Gastrocnemius medialis (tissue), 4 donors: ENCODE measurements at regions not wholly inside any gene's neighbourhood (a gene's known extent, or its start where the extent isn't known, plus 50 kb on each side); places are given as distances from the start of the nearest gene placed in this dataset.

ENCODE experiments used
- ATAC-seq, 2 donors: fragments of 150-250 bp; one replicate each; pipeline ENCODE4 v1.9.1; 2016
- DNase-seq, 2 donors: peaks; one replicate each; pipeline ENCODE4 v3.0.0-alpha.2; 2019
- H3K27ac ChIP-seq, 4 donors: fragments of 200-600 bp; sonication (generic); 1 replicate in 1 of 4; 2 replicates in 3 of 4; pipeline ENCODE4 v1.5.1; 2016 to 2018; ENCODE audit warnings: mild to moderate bottlenecking in 2 of 4, moderate library complexity in 1 of 4
- H3K27me3 ChIP-seq, 3 donors: fragments of 200-600 bp; sonication (generic) in 2 of 3; 1 replicate in 1 of 3; 2 replicates in 2 of 3; pipeline versions ENCODE4 v1.5.1 to v1.6.0; 2016 to 2019; ENCODE audit warnings: mild to moderate bottlenecking in 1 of 3, moderate library complexity in 1 of 3
- H3K36me3 ChIP-seq, 2 donors: fragments of 200-600 bp; sonication (generic) in 1 of 2; one replicate each; pipeline ENCODE4 v1.5.1; 2017 to 2018
- H3K4me1 ChIP-seq, 2 donors: fragments of 200-600 bp; sonication (generic) in 1 of 2; one replicate each; pipeline ENCODE4 v1.5.1; 2016 to 2017; ENCODE audit warnings: mild to moderate bottlenecking in 2 of 2
- H3K4me3 ChIP-seq, 4 donors: fragments of 200-600 bp; sonication (generic) in 3 of 4; 1 replicate in 1 of 4; 2 replicates in 3 of 4; pipeline ENCODE4 v1.5.1; 2016 to 2019; ENCODE audit warnings: mild to moderate bottlenecking in 2 of 4
- H3K9me3 ChIP-seq, 3 donors: fragments of 200-600 bp; sonication (generic) in 2 of 3; 1 replicate in 1 of 3; 2 replicates in 2 of 3; pipeline ENCODE4 v1.5.1; 2016 to 2019
- POLR2A ChIP-seq, 2 donors: fragments of 450-650 bp; IDR thresholded peaks; one replicate each; pipeline ENCODE4 v1.6.1; 2017; ENCODE audit warnings: antibody characterized with exemption in 2 of 2, mild to moderate bottlenecking in 2 of 2, moderate library complexity in 2 of 2
- in situ Hi-C, 4 donors: fragments of 200-750 bp; cut with MboI; loops; one replicate each; pipeline versions ENCODE4 v1.15.0 to v1.8.0; 2017; ENCODE audit warnings: low sequenced_read_pairs in 4 of 4
- intact Hi-C: fragments of 100-400 bp; cut with DNase I; formaldehyde crosslinking; loops from one replicate; pipeline ENCODE4 v1.15.1; 2023; ENCODE audit warnings: low total_unique reads
- TF ChIP-seq, protein P1 (sequence below), 5 experiments: fragments of 450-650 bp in 3 of 5; fragments of 200-600 bp in 2 of 5; sonication (generic) in 2 of 5; IDR thresholded peaks in 4 of 5; conservative IDR thresholded peaks in 1 of 5; 1 replicate in 4 of 5; 2 replicates in 1 of 5; pipeline ENCODE4 v1.5.1; 2016 to 2019; ENCODE audit warnings: antibody characterized with exemption in 5 of 5, mild to moderate bottlenecking in 3 of 5, moderate library complexity in 3 of 5

DNA sequence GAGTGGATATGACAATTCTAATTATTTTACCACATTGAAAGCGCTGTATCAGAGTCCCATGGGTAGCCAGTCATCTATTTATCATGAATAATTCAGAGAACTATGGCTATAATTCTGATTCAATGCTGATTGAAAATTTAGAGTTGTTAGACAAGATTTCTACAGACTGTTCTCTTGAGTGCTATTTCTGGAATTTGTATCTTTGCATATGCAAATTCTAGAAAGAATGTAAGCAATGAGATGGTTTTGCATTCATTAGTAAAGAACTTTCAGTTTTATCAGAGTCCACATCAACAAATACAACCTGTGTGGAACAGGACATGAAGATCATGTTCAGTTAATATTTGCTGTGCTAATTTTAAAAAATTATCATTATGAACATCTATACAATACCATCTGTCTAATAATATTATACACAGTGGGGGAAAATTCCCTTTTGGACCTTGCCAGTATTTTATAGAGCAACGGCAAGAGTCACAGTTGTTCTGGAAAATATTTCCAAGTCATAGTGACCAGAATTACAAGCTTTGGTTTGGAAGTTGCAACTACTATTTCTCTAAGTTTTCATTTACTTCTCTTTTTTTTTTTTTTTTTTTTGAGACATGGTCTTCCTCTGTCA lies 372.7 kb upstream of the PTGER4 start:
- ATAC-seq (no peak), DNase-seq (no peak)
- Histone ChIP-seq H3K4me1 (no peaks in the 10 kb centered on the region), H3K9me3 (no peaks in the 10 kb centered on the region), H3K4me3 (no peak overlapping the region), H3K36me3 (no peaks in the 10 kb centered on the region), H3K27me3 (no peaks in the 10 kb centered on the region), H3K27ac (no peak overlapping the region)
- TF ChIP-seq POLR2A (IDR thresholded peaks at IDR 0.05): no peak
- TF ChIP-seq, protein P1, sequence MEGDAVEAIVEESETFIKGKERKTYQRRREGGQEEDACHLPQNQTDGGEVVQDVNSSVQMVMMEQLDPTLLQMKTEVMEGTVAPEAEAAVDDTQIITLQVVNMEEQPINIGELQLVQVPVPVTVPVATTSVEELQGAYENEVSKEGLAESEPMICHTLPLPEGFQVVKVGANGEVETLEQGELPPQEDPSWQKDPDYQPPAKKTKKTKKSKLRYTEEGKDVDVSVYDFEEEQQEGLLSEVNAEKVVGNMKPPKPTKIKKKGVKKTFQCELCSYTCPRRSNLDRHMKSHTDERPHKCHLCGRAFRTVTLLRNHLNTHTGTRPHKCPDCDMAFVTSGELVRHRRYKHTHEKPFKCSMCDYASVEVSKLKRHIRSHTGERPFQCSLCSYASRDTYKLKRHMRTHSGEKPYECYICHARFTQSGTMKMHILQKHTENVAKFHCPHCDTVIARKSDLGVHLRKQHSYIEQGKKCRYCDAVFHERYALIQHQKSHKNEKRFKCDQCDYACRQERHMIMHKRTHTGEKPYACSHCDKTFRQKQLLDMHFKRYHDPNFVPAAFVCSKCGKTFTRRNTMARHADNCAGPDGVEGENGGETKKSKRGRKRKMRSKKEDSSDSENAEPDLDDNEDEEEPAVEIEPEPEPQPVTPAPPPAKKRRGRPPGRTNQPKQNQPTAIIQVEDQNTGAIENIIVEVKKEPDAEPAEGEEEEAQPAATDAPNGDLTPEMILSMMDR (IDR thresholded peaks at IDR 0.05 in 4 of 5, conservative IDR thresholded peaks at IDR 0.05 in 1 of 5): no peak
- intact Hi-C loops (no loop called here), in situ Hi-C loops (no loop called here)

DNA sequence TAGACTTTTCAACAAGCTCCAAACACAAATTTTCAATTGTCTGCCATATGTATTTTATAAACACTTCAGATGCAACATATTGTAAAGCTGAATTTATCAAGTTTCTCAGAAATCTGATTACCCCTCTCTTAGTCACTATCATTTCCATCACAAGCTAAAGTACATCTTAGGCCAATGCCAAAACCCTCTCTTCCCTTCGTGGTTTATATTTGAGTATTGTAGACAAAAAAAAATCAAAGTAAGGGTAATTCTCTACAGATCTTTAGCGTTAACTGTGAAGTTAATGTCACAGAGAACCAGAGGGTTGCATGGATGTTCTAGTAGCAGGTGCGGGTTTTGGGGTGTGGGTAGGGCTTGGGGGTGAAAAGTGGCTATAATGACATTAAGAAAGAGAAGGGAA lies 387.7 kb upstream of the PTGER4 start:
- ATAC-seq (no peak), DNase-seq (no peak)
- intact Hi-C loops (no loop called here), in situ Hi-C loops (no loop called here)
- Histone ChIP-seq H3K27me3 (no peaks in the 10 kb centered on the region), H3K9me3 (no peaks in the 10 kb centered on the region), H3K36me3 (no peaks in the 10 kb centered on the region), H3K4me1 (no peaks in the 10 kb centered on the region), H3K4me3 (no peak overlapping the region), H3K27ac (no peak overlapping the region)
- TF ChIP-seq, protein P1 (IDR thresholded peaks at IDR 0.05 in 4 of 5, conservative IDR thresholded peaks at IDR 0.05 in 1 of 5): no peak
- TF ChIP-seq POLR2A (IDR thresholded peaks at IDR 0.05): no peak

- DNase-seq (no peak), ATAC-seq (no peak)
- in situ Hi-C loops (no loop called here), intact Hi-C loops (no loop called here)
- Histone ChIP-seq H3K27ac (no peak overlapping the region), H3K27me3 (no peaks in the 10 kb centered on the region), H3K4me3 (no peak overlapping the region), H3K36me3 (no peaks in the 10 kb centered on the region), H3K9me3 (no peaks in the 10 kb centered on the region), H3K4me1 (no peaks in the 10 kb centered on the region)
- TF ChIP-seq, protein P1 (IDR thresholded peaks at IDR 0.05 in 4 of 5, conservative IDR thresholded peaks at IDR 0.05 in 1 of 5): no peak
- no peak for TF ChIP-seq POLR2A (IDR thresholded peaks at IDR 0.05)
Measured at GRCh38 chr5:40291338-40291737, 388.4 kb upstream of the PTGER4 start.

- no peaks in the 10 kb centered on the region for H3K36me3 ChIP-seq
- TF ChIP-seq POLR2A (IDR thresholded peaks at IDR 0.05): no peak
- TF ChIP-seq, protein P1 (IDR thresholded peaks at IDR 0.05 in 4 of 5, conservative IDR thresholded peaks at IDR 0.05 in 1 of 5): no peak
- H3K9me3 ChIP-seq: no peaks in the 10 kb centered on the region
- no peaks in the 10 kb centered on the region for H3K4me1 ChIP-seq
- no peaks in the 10 kb centered on the region for H3K27me3 ChIP-seq
- ATAC-seq: no peak
- in situ Hi-C loops: no loop called here
- no peak overlapping the region for H3K27ac ChIP-seq
- no peak overlapping the region for H3K4me3 ChIP-seq
- DNase-seq: no peak
- intact Hi-C loops: no loop called here
Measured at GRCh38 chr5:40288800-40289485, 390.8 kb upstream of the PTGER4 start.
